Urinary bladder (tissue), 3 donors: ENCODE measurements at regions not wholly inside any gene's neighbourhood (a gene's known extent, or its start where the extent isn't known, plus 50 kb on each side); places are given as distances from the start of the nearest gene placed in this dataset.
"Not testable (repeated sequence)": the region's sequence is repeated elsewhere in the genome, so short reads cannot be mapped to it uniquely, and the experiment has no call there.

Experiments
- DNase-seq: peaks from one replicate; pipeline ENCODE4 v3.0.0-alpha.2; 2015; ENCODE audit errors: extremely low spot score
- H3K27ac ChIP-seq: one replicate; pipeline ENCODE4 v1.5.1; 2013; ENCODE audit warnings: low read depth, mild to moderate bottlenecking, moderate library complexity
- H3K36me3 ChIP-seq: one replicate; pipeline ENCODE4 v1.6.1; 2013; ENCODE audit warnings: mild to moderate bottlenecking, moderate library complexity; ENCODE audit not compliant: insufficient read depth
- H3K4me1 ChIP-seq: one replicate; pipeline ENCODE4 v1.6.1; 2013; ENCODE audit warnings: mild to moderate bottlenecking, moderate library complexity; ENCODE audit not compliant: insufficient read depth
- H3K4me3 ChIP-seq: one replicate; pipeline ENCODE4 v1.5.1; 2013; ENCODE audit warnings: low read depth, low read length
- WGBS: extraction: QIAGEN DNeasy Blood & Tissue Kit; methylation state at CpG from one replicate; pipeline ENCODE4 v1.1.7; 2013; 5-methylcytosine and 5-hydroxymethylcytosine counted together
- donor health status: healthy with polysubstance abuse.
- donor health status: healthy.

- Histone ChIP-seq H3K27ac (no peak overlapping the region), H3K36me3 (no peaks in the 10 kb centered on the region), H3K4me3 (no peak overlapping the region), H3K4me1 (no peaks in the 10 kb centered on the region)
- WGBS = 61% methylated on average over 2 of the region's 2 CpGs
- no peak for DNase-seq
Measured at GRCh38 chr5:99061299-99061698, 132.5 kb upstream of the CHD1 start.

DNA sequence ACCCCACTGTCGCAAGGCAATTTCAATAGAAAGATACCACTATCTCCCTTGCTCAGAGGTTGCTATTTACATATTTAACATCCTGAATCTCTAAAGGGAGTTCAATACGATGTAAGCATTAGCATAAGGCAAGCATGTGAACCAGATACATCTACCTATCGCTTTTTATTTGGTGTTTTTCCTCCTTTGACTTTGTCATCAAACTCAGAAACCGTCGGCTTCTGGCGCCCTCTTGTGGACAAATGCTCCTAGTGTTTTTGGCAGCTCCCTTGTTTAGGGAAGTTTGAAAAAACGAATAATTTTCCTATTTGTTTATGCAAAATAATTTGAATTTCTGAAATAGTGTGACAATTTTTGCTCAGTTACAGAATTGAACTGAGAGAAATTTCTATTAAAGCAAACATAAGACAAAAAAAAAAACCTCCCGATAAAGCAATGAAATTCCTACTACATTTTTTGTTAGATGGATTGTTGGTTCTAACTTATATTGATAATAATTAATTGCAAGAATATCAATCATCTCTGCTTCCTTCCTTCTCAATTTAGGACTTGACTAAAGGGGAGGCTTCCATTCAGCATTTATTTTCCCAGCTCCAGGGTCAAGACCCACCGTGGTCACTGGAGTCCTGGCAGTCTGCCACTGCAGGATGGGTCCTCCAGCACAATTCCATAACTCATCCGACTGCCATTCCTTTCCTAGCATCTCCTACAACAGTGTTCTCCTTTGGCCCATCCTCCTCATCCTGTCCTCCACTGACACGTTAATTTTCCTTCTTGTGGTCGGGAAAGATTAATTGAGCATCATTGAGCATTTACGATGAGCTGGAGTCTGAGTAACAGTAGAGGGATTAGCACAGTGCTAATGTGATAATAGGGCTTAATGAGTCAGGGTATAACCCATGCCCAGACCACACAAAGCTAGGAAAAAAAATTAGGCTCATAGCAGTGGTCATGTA is 131.8 kb upstream of the CHD1 start:
- Histone ChIP-seq H3K4me1 (no peaks in the 10 kb centered on the region), H3K36me3 (no peaks in the 10 kb centered on the region), H3K4me3 (no peak overlapping the region), H3K27ac (no peak overlapping the region)
- 22% methylated on average over 13 of the region's 13 CpGs for WGBS
- DNase-seq = peak; percentile 43

GRCh38 chr5:99059685-99060084 is 130.9 kb upstream of the CHD1 start:
- H3K4me3 ChIP-seq = no peak overlapping the region
- no peaks in the 10 kb centered on the region for H3K4me1 ChIP-seq
- H3K36me3 ChIP-seq = no peaks in the 10 kb centered on the region
- H3K27ac ChIP-seq = no peak overlapping the region
- no peak for DNase-seq

DNA sequence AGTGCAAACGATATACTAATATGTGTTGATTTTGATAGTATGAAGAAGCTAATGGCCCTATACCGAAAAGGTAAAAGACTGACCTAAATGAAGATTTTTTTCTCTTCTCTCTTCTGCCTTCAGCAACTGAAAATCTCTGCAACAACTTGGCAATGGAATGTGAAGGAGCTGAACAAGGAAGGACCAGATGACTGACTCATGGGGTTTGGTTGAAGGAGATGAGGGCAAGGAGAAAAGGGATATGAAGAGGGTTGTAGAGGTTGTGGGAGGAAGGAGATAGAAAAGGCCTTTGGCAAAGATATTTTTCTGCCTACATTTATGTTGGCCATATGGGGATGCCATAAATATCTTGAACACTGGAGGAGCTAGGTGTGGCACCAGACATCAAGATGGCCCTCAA is 129.7 kb upstream of the CHD1 start:
- no peak overlapping the region for H3K4me3 ChIP-seq
- H3K27ac ChIP-seq = no peak overlapping the region
- DNase-seq = no peak
- no peaks in the 10 kb centered on the region for H3K36me3 ChIP-seq
- WGBS = 97% methylated on average over 2 of the region's 2 CpGs
- no peaks in the 10 kb centered on the region for H3K4me1 ChIP-seq

DNA sequence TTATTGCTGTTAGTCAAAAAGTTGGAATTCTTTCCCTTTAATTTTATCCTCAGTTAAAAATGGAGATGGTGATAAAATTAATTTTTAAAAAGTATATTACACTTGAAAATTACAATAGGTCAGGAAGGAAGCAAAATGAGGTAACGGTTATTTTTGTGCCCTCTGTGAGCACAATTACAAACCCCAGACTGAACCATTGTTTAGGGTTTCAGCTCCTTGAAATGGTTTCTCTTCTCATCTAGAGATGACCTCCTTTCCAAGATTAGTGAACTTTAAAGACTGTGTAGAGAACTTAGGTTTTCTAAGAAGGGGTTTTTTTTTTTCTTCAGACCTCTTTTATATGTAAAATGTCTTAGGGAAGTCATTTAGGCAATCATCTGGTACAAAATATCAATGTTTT is 126.2 kb upstream of the CHD1 start:
- DNase-seq = no peak
- H3K4me1 ChIP-seq = no peaks in the 10 kb centered on the region
- WGBS = 84% methylated on average over 1 of the region's 1 CpG
- no peak overlapping the region for H3K27ac ChIP-seq
- H3K36me3 ChIP-seq = no peaks in the 10 kb centered on the region
- H3K4me3 ChIP-seq = no peak overlapping the region

- WGBS = 29% methylated on average over 4 of the region's 4 CpGs
- Histone ChIP-seq H3K36me3 (no peaks in the 10 kb centered on the region), H3K27ac (no peak overlapping the region), H3K4me1 (no peaks in the 10 kb centered on the region), H3K4me3 (no peak overlapping the region)
- DNase-seq = no peak
Measured at GRCh38 chr5:99045871-99046270, 117.1 kb upstream of the CHD1 start.

DNA sequence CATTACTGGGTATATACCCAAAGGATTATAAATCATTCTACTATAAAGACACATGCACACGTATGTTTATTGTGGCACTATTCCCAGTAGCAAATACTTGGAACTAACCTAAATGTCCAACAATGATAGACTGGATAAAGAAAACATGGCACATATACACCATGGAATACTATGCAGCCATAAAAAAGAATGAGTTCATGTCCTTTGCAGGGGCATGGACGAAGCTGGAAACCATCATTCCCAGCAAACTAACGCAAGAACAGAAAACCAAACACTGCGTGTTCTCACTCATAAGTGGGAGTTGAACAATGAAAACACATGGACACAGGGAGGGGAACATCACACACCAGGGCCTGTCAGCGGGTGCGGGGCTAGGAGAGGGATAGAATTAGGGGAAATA is 114.5 kb upstream of the CHD1 start:
- not testable (repeated sequence) for H3K4me1 ChIP-seq, H3K27ac ChIP-seq, H3K36me3 ChIP-seq, H3K4me3 ChIP-seq, DNase-seq
- WGBS = 90% methylated on average over 6 of the region's 6 CpGs

GRCh38 chr5:99037668-99038067 is 108.9 kb upstream of the CHD1 start:
- 69% methylated on average over 8 of the region's 8 CpGs for WGBS
- Histone ChIP-seq H3K27ac (no peak overlapping the region), H3K4me3 (no peak overlapping the region), H3K36me3 (no peaks in the 10 kb centered on the region), H3K4me1 (no peaks in the 10 kb centered on the region)
- no peak for DNase-seq

- Histone ChIP-seq H3K36me3 (no peaks in the 10 kb centered on the region), H3K27ac (no peak overlapping the region), H3K4me1 (no peaks in the 10 kb centered on the region), H3K4me3 (no peak overlapping the region)
- no peak for DNase-seq
- 81% methylated on average over 1 of the region's 1 CpG for WGBS
Measured at GRCh38 chr5:99035942-99036341, 107.1 kb upstream of the CHD1 start.

GRCh38 chr5:99034336-99034735 is 105.5 kb upstream of the CHD1 start:
- no peak for DNase-seq
- Histone ChIP-seq H3K4me3 (no peak overlapping the region), H3K4me1 (no peaks in the 10 kb centered on the region), H3K27ac (no peak overlapping the region), H3K36me3 (no peaks in the 10 kb centered on the region)
- 17% methylated on average over 1 of the region's 1 CpG for WGBS

DNA sequence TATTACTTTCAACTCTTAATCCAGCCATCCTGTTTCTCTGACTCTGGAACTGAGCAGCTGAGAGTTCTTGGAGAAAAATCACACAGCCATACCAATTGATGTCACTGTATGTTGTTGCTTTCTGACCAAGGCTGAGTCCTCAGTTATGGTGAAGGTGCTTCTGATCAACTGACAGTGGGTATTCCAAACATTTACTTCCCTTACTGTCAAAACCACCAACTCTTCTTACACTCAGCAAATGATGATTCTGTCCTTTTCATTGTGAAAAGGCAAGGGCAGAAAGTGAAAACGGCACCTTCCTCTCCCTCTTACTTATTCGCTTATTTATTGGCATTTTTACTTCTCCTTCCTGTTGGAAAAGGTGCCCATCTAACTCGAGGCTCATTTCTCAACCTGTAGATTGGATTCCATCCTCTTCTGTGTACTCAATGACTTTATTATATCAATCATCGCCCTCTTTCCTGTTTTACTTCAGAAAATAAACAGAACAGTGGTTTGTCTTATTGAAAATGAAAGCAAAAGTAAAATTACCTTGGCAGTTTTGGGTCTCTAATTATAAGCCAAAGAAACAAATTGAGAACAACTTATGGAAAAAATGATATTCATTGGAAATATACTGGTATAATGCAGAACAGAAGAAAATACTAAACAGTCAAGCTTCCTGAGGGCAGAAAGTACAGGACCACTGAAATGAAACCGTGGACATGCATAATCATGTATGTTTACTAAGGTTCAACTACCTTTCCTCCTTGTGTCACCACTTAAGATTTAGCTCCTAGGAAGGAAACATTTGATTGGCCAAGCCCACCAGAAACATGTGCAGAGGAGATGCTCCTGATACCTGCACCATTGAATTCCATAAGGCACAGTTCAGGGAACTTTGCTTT is 104.5 kb upstream of the CHD1 start:
- WGBS = 51% methylated on average over 5 of the region's 5 CpGs
- Histone ChIP-seq H3K36me3 (no peaks in the 10 kb centered on the region), H3K4me1 (no peaks in the 10 kb centered on the region), H3K4me3 (peak overlapping the region; percentile 35), H3K27ac (peak overlapping the region; percentile 65)
- no peak for DNase-seq

GRCh38 chr5:99032234-99033013 is 103.6 kb upstream of the CHD1 start:
- H3K4me1 ChIP-seq = no peaks in the 10 kb centered on the region
- H3K27ac ChIP-seq = no peak overlapping the region
- H3K36me3 ChIP-seq = no peaks in the 10 kb centered on the region
- H3K4me3 ChIP-seq = peak overlapping the region; percentile 35
- 41% methylated on average over 7 of the region's 7 CpGs for WGBS
- peak; percentile 55 for DNase-seq

GRCh38 chr5:99030906-99031440 is 102.2 kb upstream of the CHD1 start:
- Histone ChIP-seq H3K4me1 (no peaks in the 10 kb centered on the region), H3K27ac (no peak overlapping the region), H3K36me3 (no peaks in the 10 kb centered on the region), H3K4me3 (no peak overlapping the region)
- DNase-seq = no peak
